H1 (cell line): ENCODE measurements at regions not wholly inside any gene's neighbourhood (a gene's known extent, or its start where the extent isn't known, plus 50 kb on each side); places are given as distances from the start of the nearest gene placed in this dataset.

Source experiments
- CTCF ChIA-PET: fragments of 300-600 bp; sonication (Branson Sonifier 250); formaldehyde crosslinking; loops from one replicate; lab custom pipeline; 2021; ENCODE audit not compliant: partially characterized antibody; lab: Charles Lee
- POLR2A ChIA-PET: fragments of 300-600 bp; sonication (Branson Sonifier 250); formaldehyde crosslinking; loops from one replicate; lab custom pipeline; 2021; ENCODE audit warnings: inconsistent platforms; ENCODE audit not compliant: partially characterized antibody; lab: Charles Lee
- DNase-seq, 2 experiments: peaks; one replicate each; pipeline versions ENCODE4 v3.0.0 to v3.0.0-alpha.2; 2010 to 2022; ENCODE audit warnings: low spot score in 2 of 2, low read depth in 1 of 2, mixed read lengths in 1 of 2
- FAIRE-seq: peaks from 2 replicates; lab custom pipeline; 2011; peaks lifted over from hg19 to GRCh38; lab: Jason Lieb, UNC
- H2AFZ ChIP-seq: 2 replicates; pipeline ENCODE4 v1.8.1; 2012; ENCODE audit warnings: low read length, inconsistent platforms
- H2AK5ac ChIP-seq: 2 replicates; pipeline ENCODE4 v1.6.1; 2013; ENCODE audit warnings: low read depth, low read length
- H2BK120ac ChIP-seq: replicated peaks from 2 replicates; pipeline ENCODE3; 2013; ENCODE audit warnings: low read depth, low read length, inconsistent platforms
- H2BK12ac ChIP-seq: 2 replicates; pipeline ENCODE4 v1.6.1; 2013; ENCODE audit warnings: low read depth, low read length
- H2BK15ac ChIP-seq: 2 replicates; pipeline ENCODE4 v1.6.1; 2013; ENCODE audit warnings: low read length
- H2BK20ac ChIP-seq: 2 replicates; pipeline ENCODE4 v1.6.1; 2013; ENCODE audit warnings: low read length
- H2BK5ac ChIP-seq: 2 replicates; pipeline ENCODE4 v1.6.1; 2013; ENCODE audit warnings: low read depth, low read length
- H3K14ac ChIP-seq: 2 replicates; pipeline ENCODE4 v1.6.1; 2013; ENCODE audit warnings: inconsistent platforms; ENCODE audit not compliant: insufficient read length
- H3K18ac ChIP-seq: 2 replicates; pipeline ENCODE4 v1.6.1; 2013; ENCODE audit warnings: low read length; ENCODE audit errors: extremely low read depth
- H3K23ac ChIP-seq: 2 replicates; pipeline ENCODE4 v1.6.1; 2013; ENCODE audit warnings: inconsistent platforms; ENCODE audit not compliant: insufficient read length
- H3K23me2 ChIP-seq: 2 replicates; pipeline ENCODE4 v1.6.1; 2013; ENCODE audit warnings: low read depth, low read length
- H3K27ac ChIP-seq: 2 replicates; pipeline ENCODE4 v1.6.1; 2011; ENCODE audit warnings: low read depth, low read length, inconsistent platforms
- H3K27me3 ChIP-seq, 4 experiments: replicated peaks in 1 of 4; 1 replicate in 1 of 4; 2 replicates in 3 of 4; pipeline versions ENCODE4 v1.6.1 to v1.8.1; 2011 to 2013; ENCODE audit warnings: low read length in 3 of 4, mild to moderate bottlenecking in 3 of 4, inconsistent platforms in 2 of 4, mixed read lengths in 2 of 4, moderate library complexity in 1 of 4; ENCODE audit not compliant: control insufficient read depth in 3 of 4, insufficient read depth in 3 of 4; ENCODE audit errors: extremely low read depth in 1 of 4
- H3K36me3 ChIP-seq, 4 experiments: 2 replicates each; pipeline versions ENCODE4 v1.6.1 to v1.8.1; 2011 to 2013; ENCODE audit warnings: mild to moderate bottlenecking in 4 of 4, low read length in 3 of 4, moderate library complexity in 2 of 4, control low read depth in 1 of 4, inconsistent platforms in 1 of 4; ENCODE audit not compliant: insufficient read depth in 4 of 4, control insufficient read depth in 2 of 4
- H3K4ac ChIP-seq: replicated peaks from 2 replicates; pipeline ENCODE3; 2013; ENCODE audit warnings: low read length, low read depth, mixed read lengths, inconsistent platforms; ENCODE audit not compliant: insufficient read length
- H3K4me1 ChIP-seq, 4 experiments: replicated peaks in 1 of 4; 1 replicate in 1 of 4; 2 replicates in 3 of 4; pipeline versions ENCODE4 v1.6.1 to v1.8.1; 2011 to 2013; ENCODE audit warnings: low read length in 3 of 4, inconsistent platforms in 2 of 4, mixed read lengths in 1 of 4; ENCODE audit not compliant: insufficient read depth in 4 of 4, control insufficient read depth in 3 of 4
- H3K4me2 ChIP-seq, 2 experiments: 2 replicates each; pipeline versions ENCODE4 v1.6.1 to v1.8.1; 2011 to 2013; ENCODE audit warnings: low read depth in 2 of 2, low read length in 2 of 2, control low read depth in 1 of 2, inconsistent platforms in 1 of 2, mild to moderate bottlenecking in 1 of 2; ENCODE audit not compliant: insufficient read depth in 1 of 2
- H3K4me3 ChIP-seq, 4 experiments: fragments of 200-600, 300-600 bp in 1 of 4; sonication (generic), shearing (Covaris generic), sonication (Bioruptor Twin) in 1 of 4; 2 replicates each; pipeline versions ENCODE4 v1.5.1 to v1.8.1; 2011 to 2016; ENCODE audit warnings: low read length in 4 of 4, low read depth in 3 of 4, control low read depth in 2 of 4, inconsistent platforms in 2 of 4, mild to moderate bottlenecking in 2 of 4, mixed read lengths in 1 of 4, moderate library complexity in 1 of 4; ENCODE audit not compliant: insufficient read depth in 2 of 4; ENCODE audit errors: extremely low read depth in 1 of 4
- H3K56ac ChIP-seq: replicated peaks from 2 replicates; pipeline ENCODE3; 2013; ENCODE audit warnings: low read depth, mild to moderate bottlenecking, mixed read lengths, low read length, inconsistent platforms; ENCODE audit not compliant: insufficient read length
- H3K79me1 ChIP-seq: 2 replicates; pipeline ENCODE4 v1.6.1; 2013; ENCODE audit warnings: low read depth, low read length, control low read depth
- H3K79me2 ChIP-seq, 2 experiments: 2 replicates each; pipeline versions ENCODE4 v1.6.1 to v1.8.1; 2012 to 2013; ENCODE audit warnings: low read length in 2 of 2, mild to moderate bottlenecking in 2 of 2, inconsistent platforms in 1 of 2; ENCODE audit not compliant: insufficient read depth in 2 of 2, control insufficient read depth in 1 of 2
- H3K9ac ChIP-seq, 4 experiments: replicated peaks in 1 of 4; 1 replicate in 1 of 4; 2 replicates in 3 of 4; pipeline versions ENCODE4 v1.6.1 to v1.8.1; 2011 to 2013; ENCODE audit warnings: low read depth in 3 of 4, low read length in 3 of 4, control low read depth in 2 of 4, mild to moderate bottlenecking in 2 of 4, moderate library complexity in 2 of 4, inconsistent platforms in 1 of 4; ENCODE audit errors: extremely low read depth in 1 of 4
- H3K9me3 ChIP-seq, 2 experiments: 2 replicates each; pipeline versions ENCODE4 v1.6.1 to v1.8.1; 2012 to 2013; ENCODE audit warnings: mild to moderate bottlenecking in 2 of 2, moderate library complexity in 2 of 2, control low read depth in 1 of 2, inconsistent platforms in 1 of 2, low read depth in 1 of 2, low read length in 1 of 2, mixed read lengths in 1 of 2; ENCODE audit not compliant: insufficient read depth in 2 of 2
- H4K20me1 ChIP-seq, 2 experiments: replicated peaks in 1 of 2; 2 replicates each; pipeline versions ENCODE3 to v1.8.1; 2011 to 2013; ENCODE audit warnings: inconsistent platforms in 2 of 2, low read length in 2 of 2, mild to moderate bottlenecking in 1 of 2; ENCODE audit not compliant: insufficient read depth in 2 of 2, control insufficient read depth in 1 of 2
- H4K5ac ChIP-seq: 2 replicates; pipeline ENCODE4 v1.6.1; 2013; ENCODE audit warnings: low read length, low read depth, mixed read lengths, inconsistent platforms; ENCODE audit not compliant: insufficient read length
- H4K8ac ChIP-seq: 2 replicates; pipeline ENCODE4 v1.8.0; 2013; ENCODE audit warnings: mild to moderate bottlenecking, moderate library complexity, low read length, inconsistent platforms; ENCODE audit not compliant: insufficient read depth; ENCODE audit errors: extremely low read depth
- H4K91ac ChIP-seq: replicated peaks from 2 replicates; pipeline ENCODE3; 2013; ENCODE audit warnings: low read length, mixed read lengths, inconsistent platforms; ENCODE audit not compliant: insufficient read length
- RAD21 ChIP-seq, 2 experiments: IDR thresholded peaks in 1 of 2; conservative IDR thresholded peaks in 1 of 2; 2 replicates each; pipeline ENCODE4 v1.6.1; 2011; ENCODE audit warnings: low read depth in 2 of 2, low read length in 2 of 2, improper control_type of control experiment in 1 of 2, inconsistent platforms in 1 of 2, mild to moderate bottlenecking in 1 of 2, moderate library complexity in 1 of 2
- RBBP5 ChIP-seq: IDR thresholded peaks from 2 replicates; pipeline ENCODE4 v1.7.1; 2012; ENCODE audit warnings: low read depth, mild to moderate bottlenecking, inconsistent platforms, low read length, moderate library complexity, borderline replicate concordance
- SP4 ChIP-seq: IDR thresholded peaks from 2 replicates; pipeline ENCODE4 v1.6.1; 2012; ENCODE audit warnings: low read length, inconsistent platforms
- TAF7 ChIP-seq: optimal IDR thresholded peaks from 2 replicates; pipeline ENCODE3; 2011; ENCODE audit warnings: low read depth, mild to moderate bottlenecking, inconsistent platforms, low read length, moderate library complexity, borderline replicate concordance
- TF ChIP-seq, protein P1 (sequence below), 3 experiments: IDR thresholded peaks; 1 replicate in 2 of 3; 2 replicates in 1 of 3; pipeline versions ENCODE4 v1.5.1 to v1.6.1; 2011; ENCODE audit warnings: low read length in 3 of 3, mild to moderate bottlenecking in 3 of 3, inconsistent platforms in 2 of 3, low read depth in 1 of 3, moderate library complexity in 1 of 3; ENCODE audit not compliant: insufficient read depth in 1 of 3; ENCODE audit errors: control extremely low read depth in 1 of 3

DNA sequence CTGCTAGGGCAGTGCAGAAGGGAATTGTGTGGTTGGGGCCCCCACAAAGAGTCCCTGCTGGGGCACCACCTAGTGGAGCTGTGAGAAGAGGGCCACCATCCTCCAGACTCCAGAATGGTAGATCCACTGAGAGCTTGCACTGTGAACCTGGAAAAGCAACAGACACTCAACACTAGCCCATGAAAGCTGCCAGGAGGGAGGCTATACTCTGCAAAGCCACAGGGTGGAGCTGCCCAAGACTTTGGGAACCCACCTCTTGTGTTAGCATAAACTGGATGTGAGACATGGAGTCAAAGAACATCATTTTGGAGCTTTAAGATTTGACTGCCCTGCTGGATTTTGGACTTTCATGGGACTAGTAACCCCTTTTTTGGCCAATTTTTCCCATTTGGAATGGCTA, 328.4 kb upstream of the KHDRBS2 start:
- ChIA-PET POLR2A (no interaction called here), CTCF (interaction anchor here (0.6 to 1.3 kb wide), 4 partner anchors 13 to 274 kb away, joined by 3 to 4 read pairs (median 3); no protein-coding TSS in a partner anchor)
- Histone ChIP-seq H3K18ac (no peak overlapping the region), H3K56ac (no peak overlapping the region), H4K5ac (no peak overlapping the region), H3K23ac (no peak overlapping the region), H3K4me1 (peaks cover 0 to 4% (median 1%) of the 10 kb centered on the region in 4 experiments; a peak in 4 of 7 replicates), H3K27ac (no peak overlapping the region), H2BK120ac (no peak overlapping the region), H3K27me3 (no peaks in the 10 kb centered on the region), H3K9me3 (peaks cover 0 to 7% of the 10 kb centered on the region in 2 experiments; a peak in 1 of 4 replicates), H4K91ac (no peak overlapping the region), H2BK15ac (no peak overlapping the region), H2BK5ac (no peak overlapping the region), H2BK12ac (no peak overlapping the region), H2AK5ac (no peak overlapping the region), H3K36me3 (no peaks in the 10 kb centered on the region), H3K79me2 (no peaks in the 10 kb centered on the region), H3K4me2 (no peak overlapping the region), H4K8ac (no peak overlapping the region), H3K9ac (no peak overlapping the region), H3K4ac (no peak overlapping the region), H2BK20ac (no peak overlapping the region), H4K20me1 (no peaks in the 10 kb centered on the region), H2AFZ (no peak overlapping the region), H3K4me3 (no peak overlapping the region), H3K79me1 (no peaks in the 10 kb centered on the region), H3K23me2 (no peaks in the 10 kb centered on the region), H3K14ac (no peak overlapping the region)
- TF ChIP-seq RAD21 (IDR thresholded peaks at IDR 0.05 in 1 of 2, conservative IDR thresholded peaks at IDR 0.05 in 1 of 2; ENCODE audit: low read depth in 2 of 2, low read length in 2 of 2): peak; percentile 13 to 35; a peak in 2 of 4 replicates
- no peak for TF ChIP-seq TAF7
- TF ChIP-seq, protein P1, sequence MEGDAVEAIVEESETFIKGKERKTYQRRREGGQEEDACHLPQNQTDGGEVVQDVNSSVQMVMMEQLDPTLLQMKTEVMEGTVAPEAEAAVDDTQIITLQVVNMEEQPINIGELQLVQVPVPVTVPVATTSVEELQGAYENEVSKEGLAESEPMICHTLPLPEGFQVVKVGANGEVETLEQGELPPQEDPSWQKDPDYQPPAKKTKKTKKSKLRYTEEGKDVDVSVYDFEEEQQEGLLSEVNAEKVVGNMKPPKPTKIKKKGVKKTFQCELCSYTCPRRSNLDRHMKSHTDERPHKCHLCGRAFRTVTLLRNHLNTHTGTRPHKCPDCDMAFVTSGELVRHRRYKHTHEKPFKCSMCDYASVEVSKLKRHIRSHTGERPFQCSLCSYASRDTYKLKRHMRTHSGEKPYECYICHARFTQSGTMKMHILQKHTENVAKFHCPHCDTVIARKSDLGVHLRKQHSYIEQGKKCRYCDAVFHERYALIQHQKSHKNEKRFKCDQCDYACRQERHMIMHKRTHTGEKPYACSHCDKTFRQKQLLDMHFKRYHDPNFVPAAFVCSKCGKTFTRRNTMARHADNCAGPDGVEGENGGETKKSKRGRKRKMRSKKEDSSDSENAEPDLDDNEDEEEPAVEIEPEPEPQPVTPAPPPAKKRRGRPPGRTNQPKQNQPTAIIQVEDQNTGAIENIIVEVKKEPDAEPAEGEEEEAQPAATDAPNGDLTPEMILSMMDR (IDR thresholded peaks at IDR 0.05; ENCODE audit: control extremely low read depth in 1 of 3, insufficient read depth in 1 of 3, low read depth in 1 of 3, low read length in 3 of 3): peak in 2 of 3 experiments; percentile 31 to 40; a peak in 2 of 4 replicates
- no peak for TF ChIP-seq RBBP5
- TF ChIP-seq SP4: no peak
- DNase-seq: no peak
- FAIRE-seq: no peak
